GM19467 (cell line): ENCODE measurements at regions not wholly inside any gene's neighbourhood (a gene's known extent, or its start where the extent isn't known, plus 50 kb on each side); places are given as distances from the start of the nearest gene placed in this dataset.

Experiments
- ATAC-seq: cut with Tn5 transposase; IDR thresholded peaks from one replicate; pipeline ENCODE4 v1.9.1; 2021; ENCODE audit warnings: mild to moderate bottlenecking, moderate library complexity; ENCODE audit not compliant: unreplicated experiment

GRCh38 chr10:85527616-85528317 is 838.8 kb downstream of the GRID1 start:
- ATAC-seq: no peak

GRCh38 chr10:85528318-85528652 is 838.3 kb downstream of the GRID1 start:
- ATAC-seq: no peak

- ATAC-seq: no peak
Measured at GRCh38 chr10:85531706-85532105, 834.9 kb downstream of the GRID1 start.

- no peak for ATAC-seq
Measured at GRCh38 chr10:85532773-85533172, 833.8 kb downstream of the GRID1 start.

GRCh38 chr10:85535926-85536325 is 830.7 kb downstream of the GRID1 start:
- ATAC-seq: no peak

GRCh38 chr10:85537561-85537960 is 829.0 kb downstream of the GRID1 start:
- no peak for ATAC-seq

- ATAC-seq: no peak
Measured at GRCh38 chr10:85538601-85539000, 828.0 kb downstream of the GRID1 start.

- ATAC-seq: no peak
Measured at GRCh38 chr10:85542152-85542551, 824.4 kb downstream of the GRID1 start.

- ATAC-seq: no peak
Measured at GRCh38 chr10:85542936-85543730, 823.5 kb downstream of the GRID1 start.

- ATAC-seq: no peak
Measured at GRCh38 chr10:85544956-85545355, 821.6 kb downstream of the GRID1 start.

- no peak for ATAC-seq
Measured at GRCh38 chr10:85545874-85546273, 820.7 kb downstream of the GRID1 start.

- ATAC-seq: no peak
Measured at GRCh38 chr10:85547460-85548023, 819.1 kb downstream of the GRID1 start.

- ATAC-seq: no peak
Measured at GRCh38 chr10:85548034-85548433, 818.6 kb downstream of the GRID1 start.
